ENCODE measurements at regions not wholly inside any gene's neighbourhood (a gene's known extent, or its start where the extent isn't known, plus 50 kb on each side); places are given as distances from the start of the nearest gene placed in this dataset.

DNA sequence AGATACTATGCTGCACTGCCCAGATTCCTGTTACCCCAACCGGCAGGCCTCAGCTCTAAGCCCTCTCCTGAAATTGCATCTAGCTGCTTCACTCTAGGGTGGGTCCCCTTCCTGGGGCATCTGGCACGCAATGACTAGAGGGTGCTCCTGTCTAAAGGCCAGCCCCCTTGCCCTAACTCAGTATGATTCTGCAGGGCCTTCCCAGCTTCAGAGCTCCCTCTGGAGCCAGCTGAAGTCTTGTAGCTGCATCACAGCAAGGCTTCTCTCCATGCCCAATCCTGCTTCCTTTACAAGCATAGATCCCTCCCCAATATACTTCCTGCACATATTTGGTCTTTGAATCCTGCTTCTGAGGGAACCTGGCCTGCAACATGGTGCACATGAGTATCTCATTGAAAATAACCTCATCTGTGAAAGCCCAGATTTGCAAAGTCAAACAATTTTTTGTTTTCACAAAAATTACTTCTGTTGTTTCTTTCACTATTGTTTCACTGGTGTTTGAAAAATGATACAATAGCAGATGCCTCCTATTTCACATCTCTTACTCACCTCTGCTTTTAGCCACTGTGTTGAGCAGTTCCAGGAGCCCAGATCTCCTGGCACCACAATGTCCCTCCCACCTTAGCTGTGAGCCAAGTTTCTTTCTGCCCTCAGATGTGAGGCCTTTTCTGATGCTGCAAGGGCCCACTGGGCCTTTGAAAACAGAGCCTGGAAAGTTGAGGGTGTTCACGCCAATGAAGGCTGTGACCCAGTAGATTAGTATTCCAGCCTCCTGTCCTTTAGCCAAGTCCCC is 169.5 kb upstream of the EGLN3 start:
- no peak for DNase-seq

DNA sequence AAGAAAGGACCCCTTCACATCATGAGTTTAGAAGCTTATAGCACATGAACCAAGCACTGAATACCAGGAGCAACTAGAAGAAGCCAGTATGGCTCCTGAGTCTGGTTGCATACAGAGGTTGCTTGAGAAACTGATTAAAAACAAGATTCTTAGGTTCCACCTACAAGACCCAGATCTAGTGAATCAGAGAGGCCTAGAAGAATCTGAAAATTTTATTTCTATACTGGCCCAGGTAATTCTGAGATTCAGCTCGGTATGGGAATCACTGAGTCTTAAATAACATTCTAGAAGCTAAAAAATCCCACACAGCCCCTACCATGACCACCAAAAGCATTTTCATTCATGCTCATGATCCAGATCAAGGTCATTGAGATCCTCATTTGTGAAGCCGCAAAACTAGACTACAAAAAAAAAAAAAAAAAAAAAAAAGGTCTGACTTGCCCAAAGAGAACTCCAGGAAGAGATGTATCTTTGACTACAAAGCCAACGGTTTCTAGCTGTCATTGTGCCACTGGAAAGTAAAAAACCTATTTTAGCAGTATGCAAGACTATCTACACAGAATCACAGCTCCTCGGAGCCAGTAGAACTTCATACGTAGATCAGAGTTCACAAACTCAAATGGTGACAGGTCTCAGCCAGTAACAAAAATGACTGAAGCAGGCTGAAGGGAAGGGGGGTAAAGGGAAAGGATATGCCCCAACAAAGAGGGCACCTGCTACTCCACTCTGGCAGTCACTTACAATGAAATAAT is 168.4 kb upstream of the EGLN3 start:
- no peak for DNase-seq

DNA sequence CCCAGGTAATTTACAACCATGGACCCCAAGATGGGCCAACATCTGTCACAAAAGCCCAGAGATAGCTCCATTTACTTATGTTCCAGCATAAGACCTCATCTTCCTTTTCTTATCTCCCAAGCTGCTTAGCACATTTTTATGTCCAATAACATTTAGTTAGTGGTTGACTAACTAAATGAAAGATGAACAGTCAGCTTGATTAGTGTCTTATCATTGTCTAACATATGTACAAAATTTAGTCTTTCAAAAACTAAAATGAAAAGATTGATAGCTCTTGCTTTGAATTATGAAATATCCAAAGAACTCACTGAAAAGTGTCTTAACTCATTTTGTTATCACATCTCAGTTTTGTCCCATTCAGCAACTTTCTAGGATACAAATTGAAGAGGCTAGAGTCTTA is 163.1 kb upstream of the EGLN3 start:
- no peak for DNase-seq

DNA sequence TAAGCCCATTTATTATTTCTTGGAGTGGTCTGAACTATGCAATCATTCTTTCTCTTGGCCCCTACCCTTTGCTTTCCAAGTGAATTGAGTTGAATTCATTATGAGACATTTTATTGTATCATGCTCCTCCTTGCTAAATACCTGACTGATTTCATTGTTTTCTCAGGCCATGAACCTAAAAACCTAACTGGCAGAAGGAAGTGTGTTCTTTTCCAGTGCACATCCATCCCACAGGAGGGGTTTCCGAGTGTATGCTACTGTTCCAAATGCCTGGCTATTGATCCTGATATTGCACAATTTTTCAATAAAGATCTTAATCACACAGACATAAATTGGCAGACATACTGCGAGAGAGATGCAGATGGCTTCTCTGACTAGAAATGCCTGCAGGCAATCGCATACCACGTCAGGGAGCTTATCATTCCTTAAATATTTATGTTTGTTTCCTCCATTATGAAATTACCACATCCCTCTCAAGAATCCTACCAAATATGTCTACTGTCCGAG is 162.2 kb upstream of the EGLN3 start:
- no peak for DNase-seq

DNA sequence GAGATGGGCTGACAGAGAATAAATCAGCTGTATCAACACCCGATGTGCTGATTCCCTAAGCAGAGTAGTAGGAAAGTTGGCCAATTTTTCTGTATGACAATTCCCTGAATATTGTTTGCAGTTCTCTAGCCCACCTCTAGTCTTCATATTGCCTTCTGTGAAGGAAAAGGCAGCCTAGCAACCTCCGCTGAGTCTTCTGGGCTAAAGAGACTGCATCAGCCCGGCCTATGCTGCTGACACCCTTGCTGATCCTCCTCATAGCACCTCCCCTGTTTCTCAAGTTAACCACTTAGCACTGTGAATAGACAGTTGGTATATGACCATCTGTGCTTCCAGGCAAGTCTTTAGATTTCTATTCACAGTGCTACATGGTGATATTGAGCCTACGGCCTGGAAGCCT is 161.1 kb upstream of the EGLN3 start:
- no peak for DNase-seq

DNA sequence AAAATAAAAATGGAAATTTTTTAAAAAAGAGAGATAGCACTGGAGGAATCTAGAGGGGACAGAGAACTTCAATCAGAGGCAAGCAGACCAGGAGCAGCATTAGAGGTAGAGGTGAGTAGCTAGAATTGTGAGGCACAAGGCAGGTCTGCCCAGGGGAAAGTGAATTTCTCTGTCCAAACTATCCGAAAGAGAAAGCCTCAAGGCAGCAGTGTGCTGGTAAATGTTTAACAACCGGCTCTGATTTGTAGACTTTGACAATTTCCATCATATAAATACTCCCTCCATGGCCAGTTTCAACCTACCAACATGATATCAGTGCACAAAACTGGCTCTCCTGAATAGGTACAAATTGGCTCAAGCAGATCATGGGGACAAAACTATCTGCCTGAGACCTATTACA is 160.6 kb upstream of the EGLN3 start:
- DNase-seq = no peak

DNA sequence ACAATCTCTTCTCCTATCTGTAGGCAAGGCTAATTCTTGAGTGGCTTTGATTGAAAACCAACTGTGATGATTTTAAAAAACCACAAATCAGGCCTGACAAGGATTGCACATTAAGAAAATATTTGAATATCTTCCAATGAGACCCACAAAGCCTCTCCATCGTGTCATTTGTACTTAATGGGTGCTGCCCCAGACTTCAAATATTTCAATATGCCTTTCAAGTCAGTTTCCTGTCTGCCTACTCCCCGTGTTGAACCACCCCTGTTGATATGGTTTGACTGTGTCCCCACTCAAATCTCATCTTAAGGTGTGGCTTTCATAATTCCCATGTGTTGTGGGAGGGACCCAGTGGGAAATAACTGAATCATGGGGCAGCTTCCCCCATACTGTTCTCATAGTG is 159.7 kb upstream of the EGLN3 start:
- DNase-seq = no peak

DNA sequence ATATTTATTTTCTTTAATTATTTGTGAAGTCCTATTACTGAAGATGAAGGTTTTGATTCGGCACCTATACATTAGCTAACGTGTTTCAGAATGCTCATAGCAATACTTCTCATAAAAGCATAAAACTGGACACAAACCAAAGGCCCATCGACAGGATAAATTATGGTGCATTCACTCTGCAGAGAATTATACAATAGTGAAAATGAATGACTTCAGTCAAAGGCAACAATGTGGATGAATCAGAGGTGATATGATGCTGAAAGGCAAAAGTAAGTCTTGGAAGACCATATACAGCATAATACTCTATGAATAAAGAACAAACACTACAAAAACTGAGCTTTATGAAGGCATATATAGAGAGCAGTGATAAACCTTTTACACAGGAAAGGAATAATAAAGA is 156.6 kb upstream of the EGLN3 start:
- no peak for DNase-seq

DNA sequence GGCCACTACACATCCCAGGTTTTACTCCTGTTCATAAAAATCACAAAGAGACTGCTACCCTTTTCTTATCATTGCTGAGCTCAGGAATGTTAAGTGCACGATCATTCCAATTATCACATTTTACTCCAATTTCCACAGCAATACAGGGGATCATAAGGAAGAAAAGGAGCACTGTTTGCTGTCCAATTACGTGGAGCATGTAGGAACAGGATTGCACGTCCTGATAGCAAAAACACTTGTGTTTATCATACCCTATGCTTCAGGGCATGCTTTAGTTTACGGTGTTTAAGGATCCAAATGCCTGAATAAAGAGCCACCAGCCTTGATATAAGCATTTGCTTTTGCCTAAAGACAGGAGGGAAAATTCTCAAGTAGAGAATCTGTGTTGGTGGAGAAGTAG is 155.4 kb upstream of the EGLN3 start:
- no peak for DNase-seq

DNA sequence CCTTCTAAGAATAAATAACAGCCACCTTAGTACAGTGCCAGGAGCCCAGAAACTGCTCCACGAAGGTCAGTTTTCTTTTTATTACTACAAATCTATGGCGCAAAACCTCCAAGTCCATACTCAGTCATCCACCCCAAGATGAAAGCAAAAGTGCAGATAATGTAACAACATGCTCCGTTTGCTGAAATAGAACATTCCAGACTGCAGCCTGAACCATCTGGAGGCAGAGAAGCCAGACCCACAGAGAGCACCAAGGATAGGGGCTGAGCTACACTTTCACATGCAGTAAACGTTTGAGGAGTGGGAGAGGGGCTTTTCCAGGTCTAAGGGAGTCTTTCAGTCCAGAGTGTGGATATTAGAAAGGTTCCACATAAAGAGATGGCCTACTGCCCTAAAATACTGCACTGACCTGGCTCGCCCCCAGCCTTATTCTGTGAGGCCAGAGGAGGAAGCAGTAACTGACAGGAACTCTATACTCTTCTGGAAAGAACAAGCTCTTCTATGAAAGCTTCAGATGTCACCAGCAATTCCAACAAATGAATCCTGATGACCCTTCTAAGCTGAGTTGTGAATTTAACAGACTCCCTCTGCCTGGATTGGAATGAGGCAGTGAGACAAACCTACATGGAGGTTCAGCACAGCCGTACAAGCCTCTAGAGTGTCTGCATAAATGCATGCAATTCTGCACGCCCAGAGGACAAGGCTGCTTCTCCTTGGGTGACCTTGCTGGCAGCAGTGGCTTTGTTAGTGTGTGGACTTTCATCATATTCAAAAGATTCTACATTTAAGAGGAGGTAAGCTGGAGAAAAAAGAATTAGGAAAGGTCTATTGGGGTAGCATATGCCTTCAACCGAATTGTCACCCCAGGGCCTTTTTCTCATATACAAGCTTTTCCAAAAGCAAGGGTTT is 153.9 kb upstream of the EGLN3 start:
- no peak for DNase-seq

DNA sequence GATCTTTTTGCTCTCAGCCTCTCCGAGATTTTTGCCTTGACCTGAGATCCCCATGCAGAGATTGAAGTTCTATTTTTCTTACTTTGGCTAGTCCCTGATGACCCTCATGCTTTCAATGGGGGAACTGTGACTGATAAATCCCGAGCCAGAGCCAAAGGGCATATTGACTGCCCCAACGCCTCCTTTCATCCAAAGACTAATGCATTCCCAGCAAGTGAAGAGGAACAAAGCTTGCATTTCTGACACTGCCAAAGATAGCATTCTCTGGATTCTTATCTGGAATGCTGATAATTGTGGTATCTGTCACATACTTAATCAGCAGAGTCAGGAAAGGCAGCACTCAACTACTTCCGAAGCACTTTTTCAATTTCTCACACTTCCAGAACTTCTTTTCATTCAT is 152.3 kb upstream of the EGLN3 start:
- DNase-seq = no peak

DNA sequence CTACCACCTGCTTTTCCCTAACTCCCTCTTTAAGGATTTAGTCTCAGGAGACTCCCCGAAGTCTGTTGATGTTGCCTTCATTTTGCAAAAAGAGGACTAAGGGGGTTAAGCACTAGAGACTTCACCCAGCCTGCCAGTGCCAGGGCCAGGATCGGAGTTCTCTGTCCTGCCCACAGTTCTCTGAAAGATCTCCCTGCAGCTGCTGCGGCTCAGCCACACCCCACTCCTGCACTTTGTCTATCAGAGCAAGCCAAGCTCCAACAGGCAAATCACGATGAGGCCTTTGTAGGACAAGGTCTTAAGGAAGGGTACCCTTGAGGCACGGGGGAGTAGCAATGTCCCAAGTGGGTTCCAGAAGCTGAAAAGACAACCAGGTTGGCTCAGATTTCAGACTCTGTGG is 148.8 kb upstream of the EGLN3 start:
- DNase-seq = no peak

DNA sequence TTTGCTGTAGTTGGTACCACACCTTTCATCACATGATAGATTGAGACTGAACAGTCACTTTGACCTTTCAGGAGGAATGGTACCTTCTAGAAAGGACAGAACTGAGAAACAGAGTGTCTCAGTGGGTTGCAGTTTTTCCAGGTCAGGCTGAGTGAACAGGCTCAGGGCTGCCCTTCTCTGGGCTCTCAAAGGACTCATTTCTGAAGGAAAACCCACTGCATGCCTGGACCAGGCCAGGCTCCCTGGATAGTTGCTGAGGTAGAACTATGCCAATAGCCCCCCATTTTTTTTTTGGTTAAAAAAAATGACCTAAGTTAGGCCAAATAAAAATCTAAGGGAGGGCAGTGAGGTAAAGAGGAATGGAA is 148.1 kb upstream of the EGLN3 start:
- no peak for DNase-seq

DNA sequence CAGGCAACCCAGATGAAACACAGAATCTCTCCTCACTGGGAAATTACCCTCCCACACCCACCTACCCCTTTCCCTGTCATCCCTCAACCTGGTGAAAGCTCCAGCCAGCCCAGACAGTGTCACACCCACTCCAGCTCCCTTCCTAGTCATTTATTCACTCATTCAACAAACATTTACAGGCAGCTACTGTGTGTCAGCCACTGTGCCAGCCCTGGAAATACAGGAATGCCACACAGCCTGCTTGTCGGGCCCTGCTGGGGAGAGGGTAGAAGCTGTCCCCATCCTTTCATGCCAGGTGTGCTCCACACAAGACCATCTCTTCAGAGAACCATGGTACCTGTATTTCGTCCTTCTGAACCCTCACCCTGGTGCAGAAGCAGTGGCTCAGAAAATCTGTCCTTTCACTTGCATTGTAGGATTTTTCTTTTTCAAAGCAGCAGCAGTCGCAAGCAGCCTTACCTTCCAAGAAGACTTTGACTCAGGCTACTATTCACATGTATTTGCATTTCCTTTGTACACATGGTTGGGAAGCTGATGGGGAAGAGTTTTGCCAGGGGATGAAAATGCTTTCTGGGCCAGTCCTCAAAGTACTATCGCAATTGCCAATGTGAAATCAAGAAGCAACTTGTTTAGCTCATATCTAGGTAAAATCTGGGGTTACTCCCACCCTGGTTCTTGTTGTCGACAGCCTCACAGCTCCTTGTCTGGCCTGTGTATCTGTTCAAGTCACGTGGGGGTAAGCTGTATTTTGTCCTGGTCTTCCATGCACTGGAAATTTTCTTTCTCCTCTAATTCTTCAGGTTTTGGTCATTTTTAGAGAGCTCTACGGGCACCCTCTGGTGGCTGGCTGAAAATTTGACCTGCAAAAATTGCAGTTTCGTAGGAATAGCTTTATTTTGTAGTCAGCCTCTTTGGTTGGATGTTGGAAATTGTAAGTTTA is 147.4 kb upstream of the EGLN3 start:
- DNase-seq = no peak

DNA sequence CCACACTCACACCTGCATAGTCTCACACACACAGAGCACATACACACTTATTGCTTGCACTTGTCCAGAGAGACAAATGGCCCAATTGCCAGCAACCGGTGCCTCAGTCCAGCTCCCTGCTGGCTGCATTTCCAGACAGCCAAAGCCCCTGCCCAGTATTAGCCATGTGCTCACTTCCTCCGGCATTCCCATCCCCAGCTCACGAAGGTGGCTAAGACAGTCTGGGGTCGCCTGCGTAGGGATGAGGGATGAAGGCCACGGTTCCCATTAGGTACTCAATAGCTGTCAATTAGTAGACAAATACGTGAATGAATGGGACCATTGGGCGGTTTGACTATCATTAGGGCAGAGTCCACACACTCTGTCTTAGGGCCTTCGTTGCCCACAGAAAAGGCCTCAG is 146.8 kb upstream of the EGLN3 start:
- no peak for DNase-seq

DNA sequence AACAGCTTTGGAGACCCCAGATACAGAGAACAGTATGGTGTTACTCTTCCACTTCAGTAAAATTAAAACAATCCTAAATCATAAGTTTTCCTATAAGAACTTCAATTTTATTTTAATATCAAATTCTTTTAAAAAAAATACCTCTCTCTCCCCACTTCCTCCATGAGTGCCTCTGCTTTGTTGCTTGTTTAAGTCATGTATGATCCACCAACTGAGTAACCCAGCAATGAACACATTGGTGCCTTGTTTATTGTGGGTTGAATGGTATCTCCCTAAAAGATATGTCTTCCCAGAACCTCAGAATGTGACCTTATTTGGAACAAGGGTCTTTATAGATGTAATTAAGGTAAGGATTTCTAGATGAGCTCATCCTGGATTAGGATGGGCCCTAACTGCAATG is 143.5 kb upstream of the EGLN3 start:
- no peak for DNase-seq

DNA sequence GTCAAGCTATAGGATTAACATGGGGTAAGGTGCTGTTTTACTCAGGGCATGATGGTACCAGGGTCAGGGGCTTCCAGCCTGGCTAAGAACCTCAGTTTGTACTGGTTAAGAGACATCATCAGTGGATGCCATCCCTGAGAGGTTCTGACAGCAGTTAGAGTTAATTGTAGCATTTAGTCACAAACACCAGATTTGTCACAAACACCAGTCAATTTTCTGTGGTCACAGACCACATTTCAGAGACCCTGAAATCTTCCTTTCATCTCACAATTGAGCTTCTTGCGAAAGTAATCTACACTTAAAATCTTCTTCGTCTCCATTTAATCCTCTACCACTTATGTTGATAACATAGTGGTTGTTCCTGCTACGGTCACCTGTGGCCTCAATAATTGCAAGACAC is 143.0 kb upstream of the EGLN3 start:
- no peak for DNase-seq

DNA sequence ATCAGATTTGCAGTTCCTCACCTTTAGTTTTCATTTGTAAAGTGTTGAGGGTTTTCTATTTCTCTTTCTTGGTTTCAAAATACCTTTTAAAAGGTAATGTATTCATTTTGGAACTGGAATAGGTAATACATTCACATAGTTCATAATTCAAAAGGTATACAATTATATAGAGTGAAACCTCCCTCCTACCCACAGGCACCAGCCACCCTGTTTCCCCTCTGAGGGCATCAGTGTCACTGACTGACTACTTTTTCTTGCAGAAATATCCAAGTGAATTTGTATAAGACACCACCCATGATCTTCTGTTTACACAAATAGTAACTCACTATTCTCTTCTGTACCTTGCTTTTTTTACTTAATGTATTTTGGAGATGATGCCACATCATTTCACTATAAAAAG is 139.6 kb upstream of the EGLN3 start:
- DNase-seq = no peak

DNA sequence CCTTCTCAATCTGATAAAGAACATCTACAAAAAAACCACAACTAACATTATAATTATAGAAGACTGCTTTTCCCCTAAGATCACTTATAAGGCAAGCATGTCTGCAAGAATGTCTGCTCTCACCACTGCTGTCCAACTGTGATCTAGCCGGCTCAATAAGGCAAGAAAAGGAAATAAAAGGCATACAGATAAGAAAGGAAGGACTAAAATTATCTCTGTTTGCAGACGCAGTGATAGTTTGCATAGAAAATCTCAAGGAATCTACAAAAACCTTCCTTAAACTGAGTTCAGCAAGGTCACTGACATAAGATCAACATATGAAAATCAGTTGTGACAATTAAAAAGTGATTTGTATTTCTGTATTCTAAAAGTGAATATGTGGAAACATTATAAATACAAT is 138.0 kb upstream of the EGLN3 start:
- no peak for DNase-seq

DNA sequence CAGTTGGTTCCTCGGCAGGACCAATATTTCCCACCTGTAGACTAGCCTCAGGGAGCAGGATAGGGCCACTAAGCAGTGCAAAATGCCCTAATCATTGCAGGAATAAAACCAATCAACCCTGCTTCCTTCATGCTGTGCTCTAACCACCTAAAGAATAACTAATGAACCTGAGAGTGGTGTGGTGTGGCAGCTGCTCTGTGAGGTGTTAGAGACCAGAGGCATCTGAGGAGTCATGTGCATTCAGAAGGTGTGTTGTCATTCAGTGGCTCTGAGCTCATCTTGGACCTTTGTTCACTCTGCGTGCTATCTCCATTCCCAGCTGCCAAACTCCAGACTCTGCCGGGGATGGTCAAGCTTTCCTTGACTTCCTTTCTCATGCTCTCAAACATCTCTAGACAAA is 136.7 kb upstream of the EGLN3 start:
- no peak for DNase-seq

DNA sequence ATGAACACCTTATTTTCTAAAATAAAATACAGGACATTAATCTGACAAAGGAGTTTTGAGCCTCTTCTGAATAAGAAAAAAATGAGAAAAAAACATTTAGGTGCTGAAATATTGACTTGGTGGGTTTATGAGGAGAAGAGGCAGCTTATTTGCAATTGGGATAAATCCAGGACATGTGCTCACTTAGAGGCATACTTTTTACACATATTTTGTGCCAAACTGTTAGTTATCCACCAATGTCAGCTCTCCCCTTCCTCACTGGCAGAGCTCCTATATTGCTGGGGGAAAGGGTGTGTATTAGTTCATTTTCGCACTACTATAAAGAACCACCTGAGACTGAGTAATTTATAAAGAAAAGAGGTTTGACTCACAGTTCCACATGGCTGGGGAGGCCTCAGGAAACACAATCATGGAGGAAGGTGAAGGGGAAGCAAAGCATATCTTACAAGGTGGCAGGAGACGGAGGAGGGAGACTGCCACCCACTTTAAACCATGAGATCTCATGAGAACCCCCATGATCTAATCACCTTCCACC is 135.4 kb upstream of the EGLN3 start:
- no peak for DNase-seq

DNA sequence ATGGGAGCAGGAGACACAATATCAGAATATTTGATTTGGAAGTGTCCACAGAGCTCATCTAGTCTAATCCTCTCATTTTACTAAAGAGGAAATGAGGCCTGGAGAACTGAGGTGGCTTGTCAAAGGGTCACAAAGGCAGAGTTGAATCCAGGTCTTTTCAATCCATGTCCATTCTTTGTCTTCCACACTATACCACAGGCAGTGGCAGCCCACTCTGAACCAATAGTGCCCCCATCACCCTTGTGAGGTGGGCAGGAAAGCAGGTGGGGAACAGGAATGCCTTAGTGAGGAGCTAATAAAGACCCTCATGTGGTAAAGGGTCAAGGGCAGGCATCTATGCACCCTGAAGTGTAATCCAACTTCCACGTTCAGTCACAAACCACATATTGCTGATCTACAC is 134.8 kb upstream of the EGLN3 start:
- DNase-seq = no peak

All from activated CD8-positive, alpha-beta memory T cell treated with anti-CD3 and anti-CD28 coated beads, Interleukin-2, amount 50 U/mL, for 4 hours (primary cell).